ENCODE measurements at regions not wholly inside any gene's neighbourhood (a gene's known extent, or its start where the extent isn't known, plus 50 kb on each side); places are given as distances from the start of the nearest gene placed in this dataset.

DNA sequence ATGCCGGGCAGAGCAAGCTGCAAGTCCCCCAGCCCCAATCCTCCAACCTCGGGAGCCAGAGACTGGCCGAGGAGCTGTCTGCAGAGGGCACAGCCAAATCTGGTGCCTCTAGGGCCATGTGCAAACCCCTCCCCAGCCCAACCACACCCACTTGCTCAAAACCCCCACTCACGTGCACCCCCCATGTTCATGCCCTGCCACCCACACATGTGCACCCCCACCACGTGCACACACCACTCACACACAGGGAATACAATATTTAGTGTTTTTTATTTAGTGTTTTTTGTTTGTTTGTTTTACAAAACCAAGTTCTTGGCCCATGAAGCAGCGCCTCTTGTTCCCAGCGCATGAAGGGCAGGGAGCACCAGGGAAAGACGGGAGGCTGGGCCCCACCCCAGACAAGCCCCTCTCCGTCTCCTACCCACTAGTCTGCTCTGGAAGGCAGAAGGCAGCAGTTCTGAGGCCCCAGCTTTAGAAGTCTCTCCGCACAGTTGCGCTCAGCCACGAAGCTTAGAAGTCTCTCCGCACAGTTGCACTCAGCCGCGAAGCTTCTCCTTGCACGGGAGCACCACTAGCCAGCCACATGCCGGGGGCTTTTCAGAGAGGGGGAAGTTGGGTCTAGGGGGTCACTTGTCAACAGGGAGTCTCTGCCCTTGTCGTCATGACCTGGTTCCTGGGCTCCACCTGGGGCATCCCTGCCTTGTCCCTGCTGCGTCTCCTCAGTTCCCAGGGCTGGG is 276.1 kb upstream of the HDAC4 start:
- DNase-seq (ENCODE audit: low read depth in 3 of 3, low spot score in 1 of 3) = no peak

DNA sequence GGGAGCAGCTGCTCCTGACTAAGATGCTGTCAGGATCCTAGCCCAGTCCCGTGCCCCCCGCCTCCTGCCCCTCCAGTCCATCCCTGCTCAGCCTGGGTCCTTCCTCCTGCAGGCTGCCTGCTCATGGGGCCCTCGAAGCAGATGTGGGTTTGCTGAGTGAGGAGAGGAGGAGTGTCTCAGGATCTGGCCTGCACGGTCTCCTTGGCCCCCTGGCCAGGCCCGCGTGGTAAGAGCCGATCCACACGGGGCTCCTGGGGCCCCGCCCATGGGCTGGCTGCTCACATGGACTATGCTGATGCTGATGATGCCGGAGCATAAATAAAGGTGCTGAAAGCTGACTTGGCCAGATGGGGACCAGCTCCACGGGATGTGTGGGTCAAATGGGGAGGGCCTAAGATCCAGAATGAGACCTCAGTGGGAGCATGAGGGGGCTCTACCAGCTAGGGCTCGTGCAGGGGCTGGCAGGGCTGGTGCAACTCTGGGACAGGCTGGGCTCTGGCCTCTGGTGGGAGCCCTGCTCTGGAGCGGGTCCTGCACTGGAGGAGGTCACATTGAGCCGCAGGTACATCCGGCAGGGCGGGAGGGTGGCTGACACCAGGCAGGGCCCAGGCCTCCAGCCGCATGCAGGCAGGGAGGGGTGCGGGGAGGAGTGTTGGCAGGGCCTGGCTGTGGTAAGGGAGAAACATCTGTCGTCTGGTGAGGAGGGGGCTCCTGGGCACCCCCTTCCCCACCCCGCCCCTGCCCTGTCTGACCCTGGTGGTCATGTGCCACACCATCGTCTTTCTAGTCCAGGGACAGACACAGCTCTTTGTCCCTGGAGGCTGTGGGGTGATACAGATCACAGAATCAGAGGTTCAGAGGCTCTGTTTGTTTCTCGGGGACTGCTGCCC is 275.3 kb upstream of the HDAC4 start:
- no peak for DNase-seq (ENCODE audit: low read depth in 3 of 3, low spot score in 1 of 3)

DNA sequence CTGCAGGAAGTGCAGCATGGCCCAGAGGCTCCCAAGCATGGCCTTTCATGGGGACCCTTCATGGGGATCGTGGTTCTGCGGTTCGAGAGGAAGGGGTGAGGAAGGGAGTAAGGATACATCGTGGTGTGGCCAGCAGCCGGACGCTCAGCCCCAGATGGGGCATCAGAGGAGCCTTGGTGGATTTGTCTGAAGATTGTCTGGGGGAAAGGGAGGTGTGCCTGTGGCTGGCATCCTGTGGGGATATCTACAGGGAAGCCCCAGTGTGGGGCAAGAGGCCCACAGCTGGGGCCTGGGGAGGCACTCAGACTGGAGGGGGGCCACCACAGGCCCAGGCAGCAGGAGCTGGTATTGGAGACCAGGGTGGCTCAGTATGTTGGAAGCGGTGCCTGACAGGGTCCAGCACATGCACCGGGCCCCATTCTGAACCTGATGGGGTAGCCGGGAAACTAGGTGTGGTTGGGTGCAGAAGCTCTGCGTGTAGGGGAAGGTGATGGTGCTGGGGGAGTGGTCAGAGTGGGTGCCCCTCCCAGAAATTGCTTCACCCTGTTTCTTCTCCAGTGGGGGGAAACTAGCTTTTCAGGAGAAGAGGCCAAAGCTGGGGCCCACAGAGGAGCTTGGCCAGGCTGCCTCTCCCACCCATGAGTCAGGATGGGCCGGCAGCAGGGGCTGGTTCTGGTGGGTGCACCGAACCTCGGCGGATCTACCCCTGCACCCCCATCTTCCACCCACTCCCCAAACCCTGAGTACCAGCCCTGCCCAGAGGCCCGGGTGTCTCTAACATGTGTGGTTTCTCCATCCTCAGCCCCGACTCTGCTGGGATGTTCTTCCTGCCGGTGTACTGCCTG is 274.4 kb upstream of the HDAC4 start:
- DNase-seq (ENCODE audit: low read depth in 3 of 3, low spot score in 1 of 3) = no peak

DNA sequence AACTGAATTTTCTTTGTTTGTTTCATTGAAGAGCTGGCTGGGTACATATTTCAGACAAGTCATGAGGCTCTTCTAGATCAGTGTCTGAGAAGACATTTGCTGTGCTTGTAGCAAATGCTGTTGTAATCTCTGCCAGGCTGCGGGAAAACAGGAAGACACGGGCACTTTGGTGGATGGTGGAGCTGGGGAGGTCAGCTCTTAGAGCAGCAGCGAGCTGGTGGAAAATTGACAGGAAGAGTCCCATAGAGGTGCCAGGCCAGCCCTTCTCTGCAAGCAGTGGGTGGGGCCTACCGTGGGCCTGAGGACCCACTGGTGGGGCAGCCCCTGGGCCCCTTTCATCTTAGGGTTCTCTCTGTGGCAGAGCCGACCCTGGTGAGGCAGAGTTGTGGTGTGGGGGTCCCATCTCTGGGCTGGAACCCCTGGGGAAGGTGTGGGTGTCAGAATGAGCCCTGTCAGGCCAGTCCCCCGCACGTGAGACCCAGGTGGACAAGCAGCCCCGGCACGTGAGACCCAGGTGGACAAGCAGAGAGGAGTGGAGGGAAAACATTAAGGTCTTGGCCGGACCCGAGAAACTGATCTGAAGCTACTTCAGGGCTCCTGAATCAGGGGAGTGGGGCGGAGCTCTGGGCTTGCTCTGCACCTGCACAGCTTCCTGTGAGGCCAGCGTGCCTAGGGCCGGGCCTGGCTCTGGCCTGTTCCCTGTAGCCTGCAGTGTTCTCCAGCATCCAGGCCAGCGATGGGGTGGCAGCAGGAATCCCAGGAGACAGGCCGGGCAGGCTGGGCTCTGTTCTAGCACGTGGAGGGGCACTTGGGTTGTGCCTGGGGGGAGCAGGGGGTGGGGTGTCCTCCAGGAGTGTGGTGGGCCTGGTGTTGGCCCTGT is 273.5 kb upstream of the HDAC4 start:
- DNase-seq (ENCODE audit: low read depth in 3 of 3, low spot score in 1 of 3) = no peak

GRCh38 chr2:239673641-239674040 is 272.8 kb upstream of the HDAC4 start:
- DNase-seq (ENCODE audit: low read depth in 3 of 3, low spot score in 1 of 3) = no peak

DNA sequence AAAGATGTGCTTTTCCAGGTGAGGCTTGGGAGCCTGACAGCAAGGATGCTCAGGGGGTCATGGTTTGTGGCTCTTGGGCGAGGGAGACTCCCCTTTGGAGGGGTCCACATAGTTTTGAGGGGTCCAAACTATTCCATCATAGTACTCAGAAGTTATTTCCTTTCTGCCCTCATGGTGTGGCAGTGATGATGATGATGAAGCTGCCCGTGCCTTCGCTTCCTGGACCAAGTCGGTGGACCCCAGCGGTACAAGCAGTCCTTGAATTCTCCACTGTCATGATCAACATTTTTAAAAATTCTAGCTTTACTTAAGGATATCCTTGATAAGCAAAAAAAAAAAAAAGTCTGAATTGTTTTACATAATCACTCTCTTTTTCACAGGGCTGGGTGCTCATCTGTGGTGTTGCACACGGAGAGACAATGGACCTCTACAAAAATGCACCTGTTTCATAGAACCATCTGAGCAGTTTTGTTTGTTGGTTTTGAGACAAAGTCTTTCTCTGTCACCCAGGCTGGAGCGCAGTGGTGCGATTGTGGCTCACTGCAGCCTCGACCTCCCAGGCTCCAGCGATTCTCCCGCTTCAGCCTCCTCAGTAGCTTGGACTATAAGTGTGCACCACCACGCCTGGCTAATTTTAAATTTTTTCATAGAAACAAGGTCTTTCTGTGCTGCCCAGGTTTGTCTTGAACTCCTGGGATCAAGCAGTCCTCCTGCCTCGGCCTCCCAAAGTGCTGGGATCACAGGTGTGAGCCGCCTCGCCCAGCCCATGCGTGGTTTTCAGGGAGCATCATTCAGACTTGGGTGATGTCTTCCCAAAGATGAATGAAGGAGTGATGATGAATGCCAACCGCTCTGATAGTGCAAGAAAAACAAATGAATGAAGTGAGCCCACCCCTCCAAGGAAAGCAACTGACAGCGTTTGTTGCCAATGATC is 271.4 kb upstream of the HDAC4 start:
- no peak for DNase-seq (ENCODE audit: low read depth in 3 of 3, low spot score in 1 of 3)

- no peak for DNase-seq (ENCODE audit: low read depth in 3 of 3, low spot score in 1 of 3)
Measured at GRCh38 chr2:239671471-239671870, 270.7 kb upstream of the HDAC4 start.

GRCh38 chr2:239670463-239671120 is 269.8 kb upstream of the HDAC4 start:
- no peak for DNase-seq (ENCODE audit: low read depth in 3 of 3, low spot score in 1 of 3)

GRCh38 chr2:239669899-239670460 is 269.2 kb upstream of the HDAC4 start:
- DNase-seq (ENCODE audit: low read depth in 3 of 3, low spot score in 1 of 3) = no peak

- DNase-seq (ENCODE audit: low read depth in 3 of 3, low spot score in 1 of 3) = no peak
Measured at GRCh38 chr2:239669181-239669898, 268.5 kb upstream of the HDAC4 start.

- no peak for DNase-seq (ENCODE audit: low read depth in 3 of 3, low spot score in 1 of 3)
Measured at GRCh38 chr2:239668651-239669050, 267.8 kb upstream of the HDAC4 start.

DNA sequence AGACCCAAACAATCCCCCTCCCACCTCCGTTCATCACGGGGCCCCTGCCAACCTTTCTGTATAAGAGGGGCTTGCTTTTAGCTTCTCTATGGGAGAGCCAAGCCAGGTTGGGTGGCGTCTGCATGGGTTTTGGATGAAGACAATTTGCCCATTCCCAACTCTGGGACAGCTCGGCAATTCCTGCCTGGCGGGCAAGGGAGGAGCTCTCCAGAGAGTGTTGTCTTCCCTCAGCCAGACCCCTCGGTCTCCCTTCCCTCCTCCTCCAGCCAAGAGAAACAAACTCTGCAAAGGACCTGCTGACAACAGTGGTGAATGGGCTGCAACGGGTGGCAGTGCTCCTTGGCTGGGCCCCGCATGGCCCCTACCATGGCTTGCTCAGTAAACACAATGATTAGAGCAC is 267.2 kb upstream of the HDAC4 start:
- DNase-seq (ENCODE audit: low read depth in 3 of 3, low spot score in 1 of 3) = no peak

DNA sequence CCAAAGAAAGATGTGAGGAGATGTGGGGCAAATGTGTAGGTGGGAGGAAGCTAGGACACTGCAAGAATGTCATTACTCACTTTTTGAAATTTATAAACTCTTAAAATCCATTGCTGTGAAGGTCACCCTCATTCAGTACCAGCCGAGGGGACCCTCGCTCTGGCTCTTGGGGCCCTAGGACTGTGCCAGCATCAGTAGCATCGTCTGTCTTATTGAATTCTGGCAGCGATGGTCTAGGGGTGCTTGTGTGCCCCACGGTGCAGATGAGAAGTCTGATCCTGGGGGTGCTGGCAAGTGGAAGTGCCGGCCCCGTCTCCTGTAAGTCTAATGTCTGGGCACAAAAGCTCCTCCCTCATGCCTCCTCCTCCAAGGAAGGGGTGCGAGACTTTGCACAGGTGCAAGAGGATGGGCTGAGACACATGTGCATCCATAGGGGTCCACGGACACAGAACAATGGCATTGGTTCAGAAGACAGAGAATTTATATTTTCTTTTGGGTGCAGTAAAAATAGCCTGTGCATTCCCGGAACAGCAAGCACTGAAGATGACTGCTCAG is 266.7 kb upstream of the HDAC4 start:
- no peak for DNase-seq (ENCODE audit: low read depth in 3 of 3, low spot score in 1 of 3)

GRCh38 chr2:239666855-239667376 is 266.1 kb upstream of the HDAC4 start:
- DNase-seq (ENCODE audit: low read depth in 3 of 3, low spot score in 1 of 3) = no peak

GRCh38 chr2:239666053-239666854 is 265.4 kb upstream of the HDAC4 start:
- DNase-seq (ENCODE audit: low read depth in 3 of 3, low spot score in 1 of 3) = no peak

DNA sequence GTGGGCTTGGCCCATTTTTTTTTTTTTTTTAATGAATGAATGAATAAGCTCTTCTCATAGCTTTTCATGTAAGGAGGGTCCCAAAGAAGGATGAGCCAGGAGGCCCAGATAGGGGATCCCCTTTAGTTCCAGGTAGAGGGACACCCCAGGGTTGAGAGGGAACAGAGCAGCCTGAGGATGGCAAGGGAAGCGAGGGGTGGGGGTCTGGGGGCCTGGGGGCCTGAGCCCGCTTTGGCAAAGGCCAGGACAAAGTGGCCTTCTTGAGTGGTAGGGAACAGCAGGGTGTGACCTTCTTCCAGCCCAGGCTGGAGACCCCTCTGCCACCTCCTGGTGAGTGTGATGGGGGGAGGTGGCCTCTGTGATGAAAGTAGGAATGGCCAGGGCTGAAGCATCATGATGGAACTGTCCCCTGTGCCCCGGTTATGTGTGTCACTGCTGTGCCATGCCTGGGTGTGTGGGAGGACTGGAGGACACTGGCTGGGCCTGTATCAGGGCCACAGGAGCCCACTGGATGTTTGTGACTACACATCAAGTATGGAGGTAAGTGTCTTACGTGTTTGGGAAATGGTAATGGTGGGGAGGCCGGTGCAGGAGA is 263.5 kb upstream of the HDAC4 start:
- no peak for DNase-seq (ENCODE audit: low read depth in 3 of 3, low spot score in 1 of 3)
